RWPE2 (cell line): ENCODE measurements at regions not wholly inside any gene's neighbourhood (a gene's known extent, or its start where the extent isn't known, plus 50 kb on each side); places are given as distances from the start of the nearest gene placed in this dataset.

Experiments used
- ATAC-seq: fragments of 200-7000 bp; cut with Tn5 transposase; 3 replicates; pipeline ENCODE4 v1.9.1; 2021; ENCODE audit warnings: low read depth
- DNase-seq: peaks from one replicate; pipeline ENCODE4 v3.0.0-alpha.2; 2020; ENCODE audit warnings: low spot score
- H3K27ac ChIP-seq: fragments of 450-650 bp; 2 replicates; pipeline ENCODE4 v1.5.1; 2017; ENCODE audit warnings: mild to moderate bottlenecking; ENCODE audit not compliant: poor library complexity, severe bottlenecking
- H3K27me3 ChIP-seq: fragments of 250-450 bp; sonication (Bioruptor Pico); 2 replicates; pipeline ENCODE4 v1.5.1; 2021; ENCODE audit warnings: mild to moderate bottlenecking, moderate library complexity; ENCODE audit not compliant: insufficient read depth, poor library complexity, severe bottlenecking
- H3K36me3 ChIP-seq: fragments of 250-450 bp; sonication (Bioruptor Pico); 2 replicates; pipeline ENCODE4 v1.5.1; 2020; ENCODE audit warnings: low read depth, mild to moderate bottlenecking, moderate library complexity
- H3K4me1 ChIP-seq: fragments of 250-450 bp; sonication (Bioruptor Pico); 2 replicates; pipeline ENCODE4 v1.5.1; 2021; ENCODE audit warnings: mild to moderate bottlenecking, moderate library complexity; ENCODE audit not compliant: insufficient read depth, poor library complexity, severe bottlenecking
- H3K4me3 ChIP-seq: fragments of 250-450 bp; sonication (Bioruptor Pico); 2 replicates; pipeline ENCODE4 v1.5.1; 2021; ENCODE audit warnings: mild to moderate bottlenecking, moderate library complexity; ENCODE audit not compliant: severe bottlenecking
- H3K9me3 ChIP-seq: fragments of 250-450 bp; sonication (Bioruptor Pico); 2 replicates; pipeline ENCODE4 v1.5.1; 2021; ENCODE audit warnings: mild to moderate bottlenecking, moderate library complexity; ENCODE audit not compliant: severe bottlenecking
- CTCF ChIP-seq: fragments of 450-650 bp; IDR thresholded peaks from one replicate; pipeline ENCODE4 v1.5.1; 2017; ENCODE audit warnings: mild to moderate bottlenecking, moderate library complexity; ENCODE audit not compliant: poor library complexity, severe bottlenecking

GRCh38 chr10:29012926-29013554 is 275.8 kb upstream of the LYZL1 start:
- ATAC-seq (no peak), DNase-seq (no peak)
- Histone ChIP-seq H3K36me3 (no peaks in the 10 kb centered on the region), H3K27ac (no peak overlapping the region), H3K9me3 (no peaks in the 10 kb centered on the region), H3K4me3 (no peak overlapping the region), H3K27me3 (peaks cover 11% of the 10 kb centered on the region), H3K4me1 (no peaks in the 10 kb centered on the region)
- no peak for TF ChIP-seq CTCF

GRCh38 chr10:29021591-29021990 is 267.3 kb upstream of the LYZL1 start:
- DNase-seq (no peak), ATAC-seq (no peak)
- Histone ChIP-seq H3K27ac (no peak overlapping the region), H3K36me3 (no peaks in the 10 kb centered on the region), H3K27me3 (no peaks in the 10 kb centered on the region), H3K4me3 (no peak overlapping the region), H3K4me1 (no peaks in the 10 kb centered on the region), H3K9me3 (no peaks in the 10 kb centered on the region)
- no peak for TF ChIP-seq CTCF

GRCh38 chr10:29022513-29022912 is 266.4 kb upstream of the LYZL1 start:
- DNase-seq: no peak
- no peaks in the 10 kb centered on the region for H3K27me3 ChIP-seq
- no peaks in the 10 kb centered on the region for H3K9me3 ChIP-seq
- H3K4me1 ChIP-seq: no peaks in the 10 kb centered on the region
- ATAC-seq: no peak
- no peaks in the 10 kb centered on the region for H3K36me3 ChIP-seq
- TF ChIP-seq CTCF: no peak
- H3K4me3 ChIP-seq: no peak overlapping the region
- H3K27ac ChIP-seq: no peak overlapping the region

- DNase-seq (no peak), ATAC-seq (no peak)
- Histone ChIP-seq H3K27me3 (no peaks in the 10 kb centered on the region), H3K4me3 (no peak overlapping the region), H3K9me3 (no peaks in the 10 kb centered on the region), H3K27ac (no peak overlapping the region), H3K4me1 (no peaks in the 10 kb centered on the region), H3K36me3 (no peaks in the 10 kb centered on the region)
- TF ChIP-seq CTCF: no peak
Observed at GRCh38 chr10:29023678-29024077, 265.2 kb upstream of the LYZL1 start.

GRCh38 chr10:29026065-29026797 is 262.6 kb upstream of the LYZL1 start:
- Histone ChIP-seq H3K27me3 (no peaks in the 10 kb centered on the region), H3K36me3 (no peaks in the 10 kb centered on the region), H3K4me1 (no peaks in the 10 kb centered on the region), H3K4me3 (no peak overlapping the region), H3K27ac (no peak overlapping the region), H3K9me3 (no peaks in the 10 kb centered on the region)
- ATAC-seq (no peak), DNase-seq (no peak)
- no peak for TF ChIP-seq CTCF
